ENCODE measurements at regions not wholly inside any gene's neighbourhood (a gene's known extent, or its start where the extent isn't known, plus 50 kb on each side); places are given as distances from the start of the nearest gene placed in this dataset.

DNA sequence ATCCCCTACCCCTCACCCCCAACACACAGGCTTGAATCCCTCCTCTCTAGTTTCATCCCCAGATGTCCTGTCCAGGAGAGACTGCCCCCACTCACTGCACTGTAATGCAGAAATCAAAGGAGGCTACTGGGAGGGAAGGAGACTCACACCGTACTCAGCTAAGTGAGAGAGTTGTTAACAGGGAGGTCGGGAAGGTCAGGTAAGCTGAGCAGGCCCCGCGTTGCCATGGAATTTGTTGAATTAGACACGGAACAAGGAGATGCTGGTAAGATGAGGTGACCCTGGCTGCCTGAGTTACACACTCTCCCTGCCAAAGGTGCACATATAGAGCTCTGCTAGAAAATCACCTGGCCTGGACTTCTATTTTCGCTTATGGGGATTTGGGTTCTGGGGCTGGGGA, 197.9 kb downstream of the NXPE2 start:
- DNase-seq (ENCODE audit: low spot score) = no peak

DNA sequence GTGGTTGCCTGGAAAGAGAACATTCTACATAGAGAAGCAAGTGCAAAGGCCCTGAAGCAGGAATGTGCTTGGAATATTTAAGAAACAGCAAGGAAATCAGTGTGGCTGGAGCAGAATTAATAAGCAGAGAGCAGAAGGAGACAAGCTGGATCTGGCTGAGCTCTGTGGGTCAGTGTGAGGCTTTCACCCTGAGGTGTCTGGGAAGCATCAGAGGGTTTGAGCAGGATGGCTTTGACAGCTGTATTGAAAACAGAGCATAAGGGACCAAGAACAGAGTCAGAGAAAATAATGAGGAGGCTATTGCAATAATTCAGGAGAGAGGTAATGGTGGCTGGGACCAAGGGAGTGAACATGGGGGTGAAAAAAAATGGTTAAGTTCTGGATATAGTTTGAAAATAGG, 199.6 kb downstream of the NXPE2 start:
- no peak for DNase-seq (ENCODE audit: low spot score)

DNA sequence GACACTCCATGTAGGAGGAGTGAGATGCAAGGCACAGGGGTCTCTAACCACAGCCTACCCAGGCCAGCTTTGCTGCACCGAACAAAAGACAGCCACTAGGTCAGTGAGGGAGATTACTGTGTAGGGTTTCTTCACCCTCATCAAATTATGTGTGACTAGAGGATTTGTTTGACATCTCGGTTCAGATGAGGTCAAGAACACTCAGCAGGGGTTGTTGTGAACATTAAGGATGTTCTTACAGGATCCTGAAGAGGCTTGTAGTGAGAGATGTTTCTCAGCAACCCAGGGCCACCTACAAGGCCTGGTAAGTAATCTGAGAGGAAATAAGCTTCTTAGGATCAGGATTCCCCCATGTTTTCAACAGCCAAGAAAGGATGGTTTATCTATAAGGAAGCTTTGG, 202.1 kb downstream of the NXPE2 start:
- DNase-seq (ENCODE audit: low spot score) = no peak

DNA sequence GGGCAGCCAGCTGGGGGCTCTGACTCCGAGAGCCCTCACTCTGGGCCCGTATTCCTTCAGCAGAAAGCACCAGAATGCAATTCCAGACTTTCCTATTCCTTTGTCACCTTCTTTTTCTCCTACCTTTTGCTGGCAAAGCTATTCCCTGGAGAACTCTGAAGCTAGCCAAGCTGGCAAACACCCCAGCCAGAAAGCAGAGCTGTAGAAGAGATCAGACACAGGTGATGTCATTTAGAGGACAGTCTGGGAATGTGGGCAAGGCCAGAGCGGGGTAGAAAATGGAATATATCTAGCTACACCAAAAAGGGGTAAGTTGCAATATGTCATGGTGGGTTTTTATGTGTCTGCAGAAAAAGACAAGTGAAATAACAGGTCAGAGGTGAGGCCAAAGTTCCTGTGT, 205.1 kb downstream of the NXPE2 start:
- no peak for DNase-seq (ENCODE audit: low spot score)

- DNase-seq (ENCODE audit: low spot score) = no peak
Observed at GRCh38 chr11:114886644-114887265, 208.4 kb downstream of the NXPE2 start.

GRCh38 chr11:114889594-114890011, 211.3 kb downstream of the NXPE2 start:
- no peak for DNase-seq (ENCODE audit: low spot score)

DNA sequence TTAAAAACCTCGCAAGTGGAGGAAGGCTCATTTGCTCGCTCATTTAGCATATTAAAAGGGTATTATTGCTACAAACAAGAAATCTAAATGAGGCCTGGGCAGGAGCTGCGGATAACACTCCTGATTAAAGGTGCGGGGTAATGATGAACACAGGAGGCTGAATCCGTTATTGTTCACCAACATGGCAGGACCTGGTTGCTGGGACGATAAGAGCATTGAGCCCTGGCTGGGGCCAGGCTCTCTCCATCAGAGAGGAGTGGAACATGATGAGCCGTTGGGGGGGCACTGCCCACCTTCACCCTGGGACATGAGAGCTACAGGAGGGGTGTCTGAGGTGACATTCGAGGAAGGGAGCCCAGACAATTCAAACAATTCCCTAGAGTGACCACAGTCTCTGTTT, 211.7 kb downstream of the NXPE2 start:
- no peak for DNase-seq (ENCODE audit: low spot score)

- no peak for DNase-seq (ENCODE audit: low spot score)
Observed at GRCh38 chr11:114891911-114892310, 213.6 kb downstream of the NXPE2 start.

GRCh38 chr11:114892381-114893197, 214.3 kb downstream of the NXPE2 start:
- no peak for DNase-seq (ENCODE audit: low spot score)

- DNase-seq (ENCODE audit: low spot score) = no peak
Observed at GRCh38 chr11:114893329-114893728, 215.0 kb downstream of the NXPE2 start.

DNA sequence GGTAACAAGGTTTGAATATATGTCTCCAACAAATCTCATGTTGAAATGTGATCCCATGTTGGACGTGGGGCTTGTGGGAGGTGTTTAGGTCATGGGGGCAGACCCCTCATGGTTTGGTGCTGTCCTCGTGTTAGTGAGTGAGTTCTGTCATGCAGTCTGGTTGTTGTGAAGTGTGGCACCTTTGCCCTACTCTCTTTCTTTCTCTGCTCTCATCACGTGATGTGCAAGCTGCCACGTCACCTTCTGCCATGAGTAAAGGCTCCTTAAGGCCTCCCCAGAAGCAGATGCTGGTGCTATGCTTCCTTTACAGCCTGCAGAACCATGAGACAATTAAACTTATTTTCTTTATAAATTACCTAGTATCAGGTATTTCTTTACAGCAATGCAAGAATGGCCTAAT, 218.3 kb downstream of the NXPE2 start:
- no peak for DNase-seq (ENCODE audit: low spot score)

- DNase-seq (ENCODE audit: low spot score) = no peak
Observed at GRCh38 chr11:114909866-114910265, 231.5 kb downstream of the NXPE2 start.

DNA sequence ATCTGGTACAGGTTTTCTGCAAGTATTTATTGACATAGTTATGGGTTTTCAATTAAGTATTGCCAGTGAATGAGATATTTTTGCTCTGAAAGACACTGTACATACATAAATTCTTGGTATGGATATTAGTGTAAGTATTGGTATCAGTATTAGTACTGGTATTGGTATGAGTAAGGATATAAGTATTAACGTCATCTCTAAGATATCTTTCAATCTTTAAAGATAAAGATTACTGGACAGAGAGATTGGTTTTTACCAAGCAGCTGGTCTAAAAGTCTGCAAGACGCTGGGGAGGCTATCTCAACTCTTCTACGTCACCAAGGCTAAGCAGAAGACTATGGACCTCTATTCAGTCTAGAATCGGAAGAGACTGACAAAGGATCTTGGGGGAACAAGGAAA, 234.5 kb downstream of the NXPE2 start:
- DNase-seq (ENCODE audit: low spot score) = no peak

- DNase-seq (ENCODE audit: low spot score) = no peak
Observed at GRCh38 chr11:114914231-114915005, 236.1 kb downstream of the NXPE2 start.

GRCh38 chr11:114915871-114916805, 237.8 kb downstream of the NXPE2 start:
- DNase-seq (ENCODE audit: low spot score) = no peak

GRCh38 chr11:114918286-114918685, 240.0 kb downstream of the NXPE2 start:
- DNase-seq (ENCODE audit: low spot score) = no peak

GRCh38 chr11:114921697-114922096, 243.4 kb downstream of the NXPE2 start:
- DNase-seq (ENCODE audit: low spot score) = no peak

GRCh38 chr11:114924042-114924441, 245.7 kb downstream of the NXPE2 start:
- DNase-seq (ENCODE audit: low spot score) = no peak

DNA sequence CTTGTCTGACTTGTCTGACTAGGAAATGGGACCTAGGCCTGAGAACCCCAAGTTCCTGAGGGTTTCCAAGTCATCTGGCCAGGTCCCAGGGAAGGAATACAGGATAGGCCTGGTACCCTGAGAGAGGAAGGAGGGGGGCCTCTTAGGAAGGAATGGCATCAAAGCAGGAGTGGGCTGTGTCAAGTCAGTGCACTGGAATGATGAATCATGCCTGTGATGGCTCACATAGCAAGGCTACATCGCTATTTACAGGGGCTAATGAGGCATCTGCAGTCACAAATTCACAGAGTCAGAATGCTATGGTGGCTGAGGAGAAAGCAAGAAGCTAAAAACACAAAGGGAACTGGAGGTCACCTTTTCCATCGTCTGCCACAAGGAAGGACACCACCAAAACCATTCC, 247.3 kb downstream of the NXPE2 start:
- no peak for DNase-seq (ENCODE audit: low spot score)

DNA sequence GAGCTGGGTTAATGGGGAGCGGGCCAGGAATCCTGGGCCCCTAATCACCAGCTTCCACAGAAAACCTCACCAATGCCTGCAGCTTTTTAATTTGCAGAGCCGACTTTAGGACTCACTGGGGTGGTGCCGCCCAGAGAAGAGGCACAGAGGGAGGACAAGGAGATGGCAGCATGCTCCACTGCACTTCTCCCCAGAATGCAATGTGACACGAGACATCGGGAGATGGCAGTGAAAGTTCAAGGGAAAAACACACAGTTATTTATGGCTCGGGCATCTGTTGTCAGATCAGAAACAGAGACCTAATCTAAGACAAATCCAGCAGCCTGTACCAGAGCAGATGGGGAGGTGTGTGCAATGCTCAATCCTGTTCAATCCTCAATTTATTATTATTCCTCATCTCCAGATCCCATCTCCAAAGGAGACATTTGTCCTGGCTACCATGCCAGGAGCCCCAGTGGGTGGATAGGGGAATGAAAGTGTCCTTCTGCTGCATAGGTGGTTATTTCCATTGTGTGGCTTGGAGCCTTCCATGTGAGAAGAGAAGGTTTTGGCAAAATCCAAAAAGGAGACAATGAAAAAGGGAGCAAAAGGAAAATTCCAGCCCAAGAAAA, 250.0 kb downstream of the NXPE2 start:
- no peak for DNase-seq (ENCODE audit: low spot score)

DNA sequence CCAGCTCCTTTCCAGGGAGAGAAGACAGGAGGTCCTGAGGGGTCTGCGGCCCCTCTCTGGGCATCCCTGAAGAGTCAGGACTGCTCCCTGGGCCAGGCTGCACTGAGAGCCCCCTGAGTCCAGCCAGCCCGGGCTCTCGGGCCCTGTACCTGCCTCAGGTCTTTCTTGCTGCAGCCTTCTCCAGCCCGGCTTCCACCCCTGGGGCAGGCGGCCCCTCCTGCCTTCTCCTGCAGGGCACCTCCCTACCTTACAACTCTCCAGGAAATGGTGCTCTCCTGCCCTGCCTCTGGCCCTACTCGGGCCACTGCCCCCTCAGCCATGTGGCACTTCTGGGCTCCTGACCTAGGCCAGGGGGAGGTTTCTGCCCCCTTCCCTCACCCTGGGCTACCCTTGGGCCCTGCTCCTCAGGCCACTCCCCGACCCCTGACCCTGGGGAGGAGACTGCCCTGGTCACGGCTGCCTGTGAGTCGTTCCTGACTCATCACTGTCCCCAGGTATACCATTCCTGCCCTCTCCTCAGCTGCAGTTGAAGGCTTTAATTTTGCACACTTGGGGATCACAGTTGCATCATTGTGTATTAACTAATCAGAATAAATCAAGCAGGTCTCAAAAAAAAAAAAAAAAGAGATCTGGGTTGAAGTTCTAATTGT, 251.1 kb downstream of the NXPE2 start:
- DNase-seq (ENCODE audit: low spot score) = no peak

Measured in kidney capillary endothelial cell (primary cell).